COLO829 (cell line): ENCODE measurements at regions not wholly inside any gene's neighbourhood (a gene's known extent, or its start where the extent isn't known, plus 50 kb on each side); places are given as distances from the start of the nearest gene placed in this dataset.
"Not testable (repeated sequence)": the region's sequence is repeated elsewhere in the genome, so short reads cannot be mapped to it uniquely, and the experiment has no call there.

Experiments
- DNase-seq: peaks from one replicate; pipeline ENCODE4 v3.0.0; 2012; ENCODE audit warnings: low spot score

DNA sequence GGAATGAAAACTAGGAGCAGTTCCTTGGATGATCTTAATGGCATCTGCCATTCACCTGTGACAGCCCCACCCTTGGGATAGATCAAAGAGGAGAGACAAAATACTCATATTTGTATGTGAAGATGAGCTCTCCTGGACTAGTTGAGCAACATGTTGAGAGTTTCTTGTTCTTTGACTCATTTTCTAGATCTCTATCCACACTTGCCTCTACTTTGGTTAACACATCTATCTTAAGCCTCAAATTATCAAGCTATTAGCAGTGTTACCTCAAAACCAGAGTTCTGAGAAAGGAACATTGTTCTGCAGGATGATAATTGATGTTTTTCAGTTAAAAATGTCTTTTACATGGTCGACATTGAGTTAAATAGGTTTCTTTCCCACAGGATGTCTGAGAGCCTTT, 94.2 kb upstream of the TEX13D start:
- no peak for DNase-seq

- no peak for DNase-seq
Measured at GRCh38 chrX:124239324-124239723, 93.1 kb upstream of the TEX13D start.

GRCh38 chrX:124239911-124240310, 92.5 kb upstream of the TEX13D start:
- DNase-seq, result no peak

- DNase-seq, result no peak
Measured at GRCh38 chrX:124240422-124240821, 92.0 kb upstream of the TEX13D start.

DNA sequence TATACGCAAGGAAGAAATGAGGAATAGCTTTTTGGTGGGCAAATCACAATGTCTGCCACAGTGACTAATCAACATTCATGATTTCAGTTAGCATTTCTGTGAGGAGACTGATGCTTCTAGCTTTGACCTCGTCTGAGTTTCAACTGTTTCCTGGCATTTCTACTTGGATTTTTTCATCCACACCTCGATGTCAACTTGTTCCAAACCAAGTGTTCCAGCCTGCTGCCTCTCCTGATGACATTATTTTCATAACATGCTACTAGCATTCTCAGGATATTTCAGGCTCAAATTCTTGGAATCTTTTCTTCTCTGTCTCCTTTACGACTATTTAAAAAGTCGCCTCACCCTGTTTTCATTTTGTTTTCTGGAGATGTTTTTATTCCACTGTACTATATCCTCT, 90.3 kb upstream of the TEX13D start:
- DNase-seq, result no peak

- no peak for DNase-seq
Measured at GRCh38 chrX:124249345-124249744, 83.1 kb upstream of the TEX13D start.

- no peak for DNase-seq
Measured at GRCh38 chrX:124250835-124251437, 81.5 kb upstream of the TEX13D start.

- no peak for DNase-seq
Measured at GRCh38 chrX:124254611-124255010, 77.8 kb upstream of the TEX13D start.

GRCh38 chrX:124256216-124256615, 76.2 kb upstream of the TEX13D start:
- no peak for DNase-seq

GRCh38 chrX:124256629-124257380, 75.7 kb upstream of the TEX13D start:
- no peak for DNase-seq

DNA sequence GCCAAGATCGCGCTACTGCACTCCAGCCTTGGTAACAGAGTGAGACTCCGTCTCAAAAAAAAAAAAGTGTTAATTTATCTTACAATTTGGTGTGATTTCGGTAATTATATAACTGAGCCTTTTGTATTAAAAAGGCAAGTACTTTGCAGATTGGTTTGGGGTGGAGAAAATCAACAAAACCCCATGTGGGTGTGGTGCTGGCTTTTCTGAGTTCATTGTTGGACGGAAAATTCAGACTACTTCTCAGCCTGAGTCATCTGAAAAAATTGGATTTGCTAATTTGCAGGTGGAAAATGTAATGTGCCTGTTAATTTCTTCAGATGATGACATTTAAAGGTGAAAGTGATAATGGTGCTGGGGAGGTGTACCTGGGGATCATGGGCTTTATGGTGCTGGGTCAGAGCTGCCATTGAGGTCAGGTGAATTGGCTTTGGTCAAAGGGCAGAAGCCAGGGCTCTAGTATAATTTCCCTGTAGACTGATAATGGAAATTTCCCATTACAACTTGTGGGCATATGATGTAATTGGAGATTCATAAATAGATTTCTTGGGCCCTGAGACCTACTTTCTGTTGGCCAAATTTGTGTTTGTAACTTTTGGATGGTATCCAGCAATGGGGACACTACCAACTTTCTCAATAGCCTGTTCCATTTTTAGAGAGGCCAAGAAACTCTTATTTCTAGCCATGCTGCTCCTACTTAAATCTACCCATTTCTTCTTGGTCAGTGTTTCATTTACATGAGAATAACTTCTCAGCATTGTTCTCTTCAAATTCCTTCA, 74.3 kb upstream of the TEX13D start:
- no peak for DNase-seq

DNA sequence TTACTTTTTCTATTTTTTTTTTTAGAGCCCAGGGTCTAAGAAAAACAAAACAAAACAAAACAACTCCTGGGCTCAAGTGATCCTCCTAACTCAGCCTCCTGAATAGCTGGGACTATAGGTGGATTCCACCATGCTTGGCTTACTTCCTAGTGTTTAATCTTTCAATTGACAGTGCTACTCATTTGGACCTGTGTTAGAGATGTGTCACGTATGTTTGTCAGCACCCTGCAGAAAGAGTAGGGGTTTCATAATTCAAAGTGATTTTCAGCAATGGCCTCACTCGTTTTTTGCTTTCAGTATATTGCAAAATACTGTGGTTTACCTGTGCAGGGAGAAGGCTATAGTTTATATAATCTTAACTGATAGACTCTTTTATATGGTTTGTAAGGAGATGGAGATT, 71.6 kb upstream of the TEX13D start:
- no peak for DNase-seq

DNA sequence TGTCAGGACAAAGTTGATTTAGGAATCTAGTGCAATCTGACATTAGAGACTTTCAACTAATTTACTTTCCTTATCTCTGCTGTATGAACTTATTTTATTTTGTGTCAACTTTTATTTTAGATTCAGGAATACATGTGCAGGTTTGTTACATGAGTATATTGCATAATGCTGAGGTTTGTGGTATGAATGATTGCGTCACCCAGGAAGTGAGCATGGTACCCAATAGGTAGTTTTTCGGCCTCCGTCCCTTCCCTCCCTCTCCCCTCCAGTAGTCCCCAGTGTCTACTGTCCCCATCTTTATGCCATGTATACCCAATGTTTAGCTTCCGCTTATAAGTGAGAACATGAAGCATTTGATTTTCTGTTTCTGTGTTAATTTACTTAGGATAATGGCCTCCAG, 68.7 kb upstream of the TEX13D start:
- DNase-seq, result no peak

GRCh38 chrX:124268099-124268498, 64.4 kb upstream of the TEX13D start:
- DNase-seq, result no peak

GRCh38 chrX:124269881-124270280, 62.6 kb upstream of the TEX13D start:
- DNase-seq, result no peak

GRCh38 chrX:124271599-124271998, 60.9 kb upstream of the TEX13D start:
- DNase-seq, result not testable (repeated sequence)

GRCh38 chrX:124272370-124272982, 60.0 kb upstream of the TEX13D start:
- no peak for DNase-seq

- DNase-seq, result no peak
Measured at GRCh38 chrX:124274438-124275181, 57.9 kb upstream of the TEX13D start.

- no peak for DNase-seq
Measured at GRCh38 chrX:124275182-124275894, 57.1 kb upstream of the TEX13D start.

DNA sequence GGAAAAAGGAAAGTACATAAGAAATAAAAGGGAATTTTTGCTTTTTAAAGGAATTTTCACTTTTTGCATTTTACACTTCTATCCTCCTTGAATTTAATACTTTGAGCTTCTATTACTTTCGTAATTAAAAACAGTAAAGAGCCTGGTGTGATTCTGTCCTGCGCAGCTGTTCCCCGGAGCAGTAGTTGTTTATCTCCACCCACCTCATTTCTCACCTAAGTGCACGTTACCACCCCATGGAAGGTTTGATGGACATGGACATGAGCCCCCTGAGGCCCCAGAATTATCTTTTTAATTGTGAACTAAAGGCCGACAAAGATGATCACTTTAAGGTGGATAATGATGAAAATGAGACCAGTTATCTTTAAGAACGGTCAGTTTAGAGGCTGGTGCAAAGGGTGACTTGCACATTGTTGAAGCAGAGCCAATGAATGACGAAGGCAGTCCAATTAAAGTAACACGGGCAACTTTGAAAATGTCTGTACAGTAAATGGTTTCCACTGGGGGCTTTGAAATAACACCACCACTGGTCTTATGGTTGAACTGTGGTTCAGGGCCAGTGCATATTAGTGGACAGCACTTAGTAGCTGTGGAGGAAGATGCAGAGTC, 52.1 kb upstream of the TEX13D start:
- DNase-seq, result no peak

DNA sequence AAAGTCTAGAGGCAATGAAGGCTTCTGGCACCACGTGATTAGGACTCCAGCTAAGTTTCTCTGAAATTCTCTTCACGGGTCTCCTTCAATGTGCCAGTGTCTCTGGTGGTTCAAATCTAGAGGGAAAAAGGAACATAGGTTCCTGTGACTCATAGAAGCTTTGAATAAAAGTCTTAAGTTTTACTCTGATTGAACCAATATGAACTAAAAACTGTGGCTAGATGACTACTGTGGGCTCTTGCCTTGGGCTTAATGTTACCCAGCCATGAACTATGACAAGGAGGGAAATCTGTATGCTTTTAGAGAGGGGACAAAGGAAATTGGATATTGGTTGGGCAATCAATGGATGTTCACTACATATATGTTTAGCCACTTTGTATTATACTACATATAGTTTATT, 49.9 kb upstream of the TEX13D start:
- peak; percentile 25 for DNase-seq
